NT2/D1 (cell line): ENCODE measurements at regions not wholly inside any gene's neighbourhood (a gene's known extent, or its start where the extent isn't known, plus 50 kb on each side); places are given as distances from the start of the nearest gene placed in this dataset.

ENCODE experiments used
- YY1 ChIP-seq: IDR thresholded peaks from 2 replicates; pipeline ENCODE4 v1.6.1; 2011; ENCODE audit not compliant: insufficient read length, insufficient read depth
- ZNF274 ChIP-seq: IDR thresholded peaks from 2 replicates; pipeline ENCODE4 v1.6.1; 2011; ENCODE audit warnings: mild to moderate bottlenecking, low read depth, low read length

- TF ChIP-seq ZNF274 = no peak
- TF ChIP-seq YY1 = no peak
Measured at GRCh38 chr4:24024605-24025004, 134.8 kb upstream of the PPARGC1A start.
